GM13977 (cell line): ENCODE measurements at regions not wholly inside any gene's neighbourhood (a gene's known extent, or its start where the extent isn't known, plus 50 kb on each side); places are given as distances from the start of the nearest gene placed in this dataset.

Source experiments
- DNase-seq: peaks from one replicate; pipeline ENCODE4 v3.0.0; 2012; ENCODE audit warnings: low spot score
- CTCF ChIP-seq: IDR thresholded peaks from 2 replicates; pipeline ENCODE4 v1.5.1; 2012; ENCODE audit warnings: mild to moderate bottlenecking, control low read depth; ENCODE audit not compliant: insufficient read depth; ENCODE audit errors: extremely low read depth, missing control alignments
- in situ Hi-C: fragments of 300-500 bp; cut with MboI; formaldehyde crosslinking; loops from one replicate; pipeline ENCODE4 v1.12.0; 2022; ENCODE audit warnings: low sequenced_read_pairs, low pct_unique_long_range_greater_than_20kb, mixed read lengths, inconsistent platforms; ENCODE audit not compliant: unreplicated experiment

DNA sequence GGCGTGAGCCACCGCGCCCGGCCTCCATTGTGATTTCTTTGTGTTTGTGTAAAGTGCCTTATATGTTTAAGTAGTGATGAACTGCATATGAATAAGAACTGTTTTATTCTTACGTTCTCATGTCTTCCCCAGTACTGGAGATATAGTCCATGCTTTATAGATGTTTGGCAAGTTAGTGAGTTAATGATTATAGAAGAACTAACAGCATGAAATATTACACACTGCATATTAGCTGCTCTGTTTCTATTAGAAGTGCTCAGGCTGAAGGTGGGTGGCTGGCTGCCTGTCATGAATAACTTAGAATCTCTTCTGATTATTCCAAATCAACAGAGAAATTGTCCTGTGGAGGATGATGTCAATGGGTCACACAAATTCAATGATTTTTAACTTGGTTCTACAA is 709.4 kb downstream of the GALC start:
- in situ Hi-C loops, result no loop called here

DNA sequence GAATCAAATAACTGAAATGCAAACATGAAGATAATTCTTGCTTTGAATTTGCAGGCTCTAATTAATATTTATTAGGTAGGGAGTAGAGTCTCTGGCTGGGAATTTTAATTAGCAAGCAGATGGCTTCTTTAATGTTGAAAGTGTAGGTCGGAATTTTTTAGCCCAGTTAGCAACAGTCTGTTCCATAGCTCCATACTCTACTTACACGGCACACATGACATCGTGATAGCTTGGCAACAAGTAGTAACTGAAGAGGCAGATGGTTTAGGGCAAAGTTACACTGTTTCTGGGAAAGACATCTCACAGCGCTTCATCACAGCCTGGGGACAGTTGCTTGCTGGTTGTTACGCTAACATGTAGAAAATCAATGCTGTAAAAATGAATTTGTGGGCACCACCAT is 710.7 kb downstream of the GALC start:
- no peak for TF ChIP-seq CTCF
- in situ Hi-C loops, result no loop called here
- DNase-seq, result no peak

More for the DNA sequence above, 709.4 kb downstream of the GALC start:
- no peak for TF ChIP-seq CTCF
- no peak for DNase-seq

DNA sequence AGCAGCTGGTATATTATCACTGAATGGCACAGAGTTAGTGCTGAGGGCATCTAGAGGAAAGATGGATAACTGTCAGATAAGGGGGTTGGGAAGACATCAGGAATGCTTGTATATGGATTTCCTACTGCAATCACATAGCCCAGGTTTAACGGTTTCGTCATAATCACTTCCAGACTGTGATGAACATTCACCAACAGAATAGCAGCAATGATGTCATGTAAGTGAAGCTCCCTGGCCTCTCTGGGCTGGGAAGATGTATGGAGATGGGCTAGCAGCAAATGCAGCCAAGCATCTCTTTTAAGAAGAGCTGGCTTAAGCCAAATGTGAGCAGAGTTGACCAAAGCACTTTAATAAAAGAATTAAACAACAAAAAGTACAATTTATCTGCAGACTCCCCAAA is 714.6 kb downstream of the GALC start:
- in situ Hi-C loops, result no loop called here
- no peak for DNase-seq
- TF ChIP-seq CTCF, result no peak

- TF ChIP-seq CTCF, result no peak
- in situ Hi-C loops, result no loop called here
- no peak for DNase-seq
Measured at GRCh38 chr14:87271331-87271730, 721.7 kb downstream of the GALC start.

GRCh38 chr14:87268997-87269396 is 724.0 kb downstream of the GALC start:
- in situ Hi-C loops, result no loop called here
- DNase-seq, result no peak
- TF ChIP-seq CTCF, result no peak

GRCh38 chr14:87264796-87265195 is 728.2 kb downstream of the GALC start:
- DNase-seq, result no peak
- no peak for TF ChIP-seq CTCF
- in situ Hi-C loops, result no loop called here

DNA sequence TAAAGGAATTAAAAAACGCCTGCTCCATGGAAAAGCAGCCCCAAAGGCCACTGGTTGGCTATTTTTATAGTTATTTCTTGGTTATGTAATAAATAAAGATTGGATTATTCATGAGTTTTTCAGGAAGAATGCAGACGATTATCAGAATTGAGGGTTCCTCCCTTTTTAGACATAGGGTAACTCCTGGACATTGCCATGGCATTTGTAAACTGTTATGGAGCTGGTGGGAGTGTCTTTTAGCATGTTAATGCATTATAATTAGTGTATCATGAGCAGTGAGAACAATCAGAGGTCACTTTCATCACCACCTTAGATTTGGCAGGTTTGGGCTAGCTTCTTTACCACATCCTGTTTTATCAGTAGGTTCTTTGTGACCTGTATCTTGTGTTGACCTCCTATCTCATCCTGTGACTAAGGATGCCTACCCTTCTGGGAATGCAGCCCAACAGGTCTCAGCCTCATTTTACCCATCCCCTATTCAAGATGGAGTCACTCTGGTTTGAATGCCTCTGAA is 728.7 kb downstream of the GALC start:
- in situ Hi-C loops, result no loop called here
- no peak for DNase-seq
- TF ChIP-seq CTCF, result no peak
